ENCODE measurements at regions not wholly inside any gene's neighbourhood (a gene's known extent, or its start where the extent isn't known, plus 50 kb on each side); places are given as distances from the start of the nearest gene placed in this dataset.
A peak's percentile ranks its signal among the peaks of the same experiment; 100 is the strongest.
"Not testable (repeated sequence)": the region's sequence is repeated elsewhere in the genome, so short reads cannot be mapped to it uniquely, and the experiment has no call there.

DNA sequence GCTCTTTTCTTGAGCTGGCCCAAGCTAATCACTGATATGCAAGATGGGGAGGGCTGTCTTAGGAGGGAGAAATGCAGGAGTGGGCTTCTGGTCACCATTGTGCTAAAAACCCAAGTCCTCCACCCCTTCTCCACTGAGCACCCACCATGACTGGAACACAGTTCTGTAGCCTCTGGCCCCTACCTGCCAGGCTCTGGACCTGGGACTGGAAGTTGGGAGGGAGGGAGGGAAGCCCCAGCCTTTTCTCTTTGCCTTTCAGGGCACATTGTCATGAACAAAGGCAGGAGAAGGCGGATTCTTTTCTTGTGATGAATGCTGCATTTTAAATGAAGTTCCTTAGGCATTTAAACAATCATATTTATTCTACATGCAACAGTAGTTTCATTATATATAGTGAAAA, 559.1 kb upstream of the TRPC7 start:
- DNase-seq (ENCODE audit: low read depth) = no peak

- no peak for DNase-seq (ENCODE audit: low read depth)
Measured at GRCh38 chr5:136910625-136911024, 545.3 kb upstream of the TRPC7 start.

- no peak for DNase-seq (ENCODE audit: low read depth)
Measured at GRCh38 chr5:136909906-136910305, 544.6 kb upstream of the TRPC7 start.

- DNase-seq (ENCODE audit: low read depth) = no peak
Measured at GRCh38 chr5:136907371-136907770, 542.0 kb upstream of the TRPC7 start.

DNA sequence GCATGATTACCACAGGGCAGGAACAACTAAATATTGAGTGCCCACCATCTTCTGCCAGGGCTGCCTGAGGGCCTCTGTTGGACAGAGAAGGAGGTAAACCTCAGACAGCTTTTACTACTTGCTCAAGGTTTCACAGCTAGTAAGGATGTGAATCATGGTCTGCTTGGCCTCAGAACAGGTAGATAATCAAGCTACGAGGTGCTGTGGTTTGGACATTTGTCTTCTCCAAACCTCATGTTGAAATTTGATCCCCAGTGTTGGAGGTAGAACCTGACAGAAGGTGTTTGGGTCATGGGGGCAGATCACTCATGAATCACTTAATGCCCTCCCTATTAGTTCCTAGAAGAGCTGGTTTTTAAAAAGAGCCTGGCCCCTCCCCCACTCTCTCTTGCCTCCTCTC, 541.2 kb upstream of the TRPC7 start:
- no peak for DNase-seq (ENCODE audit: low read depth)

DNA sequence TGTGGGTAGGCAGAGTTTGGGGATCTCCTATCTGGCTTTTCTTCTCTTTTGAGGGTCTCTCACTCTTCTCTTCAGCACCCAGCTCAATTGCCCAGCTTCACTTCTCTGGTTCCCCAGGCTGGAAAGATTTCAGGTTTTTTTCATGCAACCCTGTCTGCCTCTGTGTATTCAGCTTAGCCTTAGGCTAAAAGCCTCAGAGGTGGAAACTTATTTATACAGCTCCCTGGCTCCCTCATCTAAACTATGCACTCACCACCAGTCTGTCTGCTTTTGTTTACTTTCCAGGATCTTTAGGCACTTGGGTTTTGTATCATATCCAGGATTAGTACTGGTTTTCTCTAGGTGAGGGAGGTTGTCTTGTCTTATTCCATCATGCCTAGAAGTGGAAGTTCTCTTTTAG, 540.2 kb upstream of the TRPC7 start:
- no peak for DNase-seq (ENCODE audit: low read depth)

- DNase-seq (ENCODE audit: low read depth) = no peak
Measured at GRCh38 chr5:136894070-136894469, 528.7 kb upstream of the TRPC7 start.

DNA sequence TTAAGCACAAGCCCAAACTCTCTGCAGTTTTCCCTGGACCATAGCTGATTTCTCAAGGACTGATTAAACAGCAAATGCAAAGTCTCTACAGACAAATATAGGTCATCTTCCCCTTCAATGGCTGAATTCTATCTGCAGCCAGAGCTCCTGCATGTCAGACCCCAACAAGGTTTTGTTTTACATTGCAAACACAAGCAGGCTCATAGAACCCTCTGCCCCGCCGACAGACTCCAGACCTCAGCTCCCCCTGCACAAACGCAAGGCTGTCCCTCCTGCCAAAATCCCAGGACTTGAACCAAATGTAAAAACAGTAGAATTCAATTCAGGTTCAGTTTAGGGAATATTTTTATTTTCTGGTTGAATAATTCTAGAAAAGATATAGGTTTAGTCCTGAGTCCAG, 526.7 kb upstream of the TRPC7 start:
- no peak for DNase-seq (ENCODE audit: low read depth)

- no peak for DNase-seq (ENCODE audit: low read depth)
Measured at GRCh38 chr5:136891175-136891972, 526.0 kb upstream of the TRPC7 start.

- no peak for DNase-seq (ENCODE audit: low read depth)
Measured at GRCh38 chr5:136890431-136891148, 525.2 kb upstream of the TRPC7 start.

- DNase-seq (ENCODE audit: low read depth) = no peak
Measured at GRCh38 chr5:136886608-136887007, 521.3 kb upstream of the TRPC7 start.

GRCh38 chr5:136864960-136865359, 499.6 kb upstream of the TRPC7 start:
- DNase-seq (ENCODE audit: low read depth) = no peak

GRCh38 chr5:136856648-136857047, 491.3 kb upstream of the TRPC7 start:
- no peak for DNase-seq (ENCODE audit: low read depth)

GRCh38 chr5:136853971-136854370, 488.6 kb upstream of the TRPC7 start:
- DNase-seq (ENCODE audit: low read depth) = no peak

GRCh38 chr5:136840601-136841000, 475.3 kb upstream of the TRPC7 start:
- no peak for DNase-seq (ENCODE audit: low read depth)

DNA sequence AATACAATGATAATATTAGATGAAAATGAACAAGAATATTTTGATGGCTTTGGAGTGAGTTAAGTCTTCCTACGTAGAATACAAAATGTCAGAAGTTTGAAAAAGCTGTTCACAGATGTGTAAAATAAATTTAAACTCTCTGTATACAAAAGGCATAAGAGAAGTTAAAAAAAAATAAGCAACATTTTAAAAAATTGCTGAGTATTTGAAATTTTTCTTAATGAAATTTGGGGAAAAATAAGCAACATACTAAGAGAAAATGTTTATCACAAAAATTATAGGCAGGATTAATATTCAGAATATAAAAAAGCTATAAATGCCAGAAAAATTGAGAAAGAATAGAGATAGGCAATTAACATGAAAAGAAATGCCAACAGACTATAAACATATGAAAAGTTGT, 470.7 kb upstream of the TRPC7 start:
- no peak for DNase-seq (ENCODE audit: low read depth)

DNA sequence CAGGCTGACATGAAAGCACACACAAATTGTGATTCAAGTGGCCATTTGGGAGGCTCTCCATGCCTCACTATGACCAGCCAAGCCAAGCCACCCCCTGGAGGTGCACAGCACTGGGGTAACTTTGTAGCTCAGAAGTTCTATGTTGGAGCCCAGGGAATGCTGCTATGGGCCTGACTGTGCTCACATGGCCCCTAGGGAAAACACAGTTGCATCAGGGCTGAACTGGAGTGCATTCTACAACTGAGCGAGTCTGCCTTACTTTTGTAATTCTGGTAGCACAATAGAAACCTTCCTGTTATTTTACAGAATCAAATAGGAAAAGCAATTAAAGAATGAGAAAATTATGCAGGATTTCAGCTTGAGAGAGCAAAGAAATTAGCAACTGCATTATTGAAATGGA, 455.5 kb upstream of the TRPC7 start:
- no peak for DNase-seq (ENCODE audit: low read depth)

DNA sequence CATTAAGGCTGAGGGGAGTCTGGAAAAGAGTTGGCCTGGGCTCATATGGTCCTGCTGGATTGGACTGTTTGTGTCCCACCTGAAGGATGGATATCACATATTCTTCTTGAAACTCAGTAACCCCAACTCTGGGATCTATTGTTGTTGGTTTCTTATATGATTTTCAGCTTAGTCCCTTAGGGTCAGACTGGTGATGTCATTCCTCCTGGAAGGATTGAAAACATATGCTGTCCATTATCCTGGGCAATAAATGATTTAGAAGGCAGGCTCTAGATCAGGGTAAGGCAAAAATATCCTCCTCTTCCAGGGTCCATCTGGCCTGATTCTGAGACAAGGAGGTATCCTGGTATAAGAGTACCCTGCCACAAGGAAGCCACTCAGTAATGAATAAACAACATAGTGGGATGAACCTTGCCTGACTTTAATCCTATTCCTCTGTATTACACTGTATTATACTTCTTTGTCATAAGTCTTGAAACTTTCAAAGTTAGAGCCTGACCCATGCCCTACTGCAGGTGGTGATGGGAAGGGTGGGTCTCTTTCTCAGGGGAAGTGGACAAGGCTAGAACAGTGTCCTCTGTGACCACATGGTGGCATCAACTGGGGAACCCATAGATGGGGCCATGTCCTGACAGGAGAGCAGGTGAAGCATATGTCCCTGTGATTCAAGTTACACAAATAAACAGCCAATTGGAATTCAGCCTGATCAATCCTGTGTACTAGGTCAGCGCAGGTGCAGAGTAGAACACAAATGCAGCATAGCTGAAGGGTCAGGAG, 454.4 kb upstream of the TRPC7 start:
- DNase-seq (ENCODE audit: low read depth) = no peak

DNA sequence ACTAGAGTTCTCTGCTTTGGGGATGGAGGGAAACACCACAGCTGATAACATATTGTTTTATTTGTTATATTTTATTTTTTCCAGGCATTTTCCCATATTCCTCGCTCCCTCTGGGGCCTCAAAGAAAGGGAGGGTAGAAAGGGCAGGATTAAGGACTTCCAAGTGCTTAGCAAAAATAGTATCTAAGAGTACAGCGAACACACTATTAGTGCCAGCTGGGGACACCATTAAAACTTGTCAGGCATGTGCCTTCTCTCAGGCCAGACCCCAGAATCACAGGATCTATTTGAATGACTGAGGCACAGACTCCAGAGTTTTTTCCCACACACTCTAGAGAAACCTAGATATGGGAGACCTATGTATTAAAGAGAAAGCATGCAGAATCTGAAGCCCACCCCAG, 451.0 kb upstream of the TRPC7 start:
- no peak for DNase-seq (ENCODE audit: low read depth)

DNA sequence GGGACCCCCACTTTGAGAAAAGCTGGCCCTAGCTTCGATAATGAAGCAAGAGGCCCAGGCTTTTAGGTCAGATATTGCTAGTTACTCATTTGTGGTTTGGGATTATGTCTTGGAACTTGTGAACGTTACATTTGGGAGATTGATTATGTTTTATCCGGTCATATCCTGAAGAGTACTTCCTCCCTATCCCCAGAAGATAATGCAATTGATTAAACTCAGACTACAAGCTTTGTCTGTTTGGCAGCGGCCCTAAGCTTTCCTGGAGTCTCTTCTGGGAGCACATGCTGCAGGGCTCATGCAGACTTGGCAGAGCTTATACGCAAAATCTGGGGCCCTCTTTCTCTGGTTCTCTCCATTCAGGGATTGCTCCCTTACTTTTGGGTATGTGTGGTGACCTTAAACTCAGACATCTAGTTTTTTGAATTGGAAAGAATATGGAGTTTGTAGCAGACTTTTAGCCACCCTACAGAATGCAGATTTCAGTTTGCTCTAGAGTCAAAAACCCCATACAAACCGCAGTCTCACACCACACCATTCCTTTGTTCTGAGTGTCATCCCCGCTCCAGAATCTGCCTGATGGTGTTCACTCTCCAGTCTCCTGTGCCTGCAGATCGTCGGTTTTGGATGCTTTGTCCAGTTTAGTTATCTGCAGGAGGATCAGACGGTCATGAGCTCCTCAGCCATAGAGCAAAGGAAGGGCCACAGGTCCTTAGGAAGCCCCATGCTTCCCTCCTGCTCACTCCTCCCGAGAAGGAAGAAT, 449.5 kb upstream of the TRPC7 start:
- DNase-seq (ENCODE audit: low read depth) = no peak

GRCh38 chr5:136812270-136812669, 446.9 kb upstream of the TRPC7 start:
- not testable (repeated sequence) for DNase-seq (ENCODE audit: low read depth)

GRCh38 chr5:136811551-136811950, 446.2 kb upstream of the TRPC7 start:
- peak; percentile 54 for DNase-seq (ENCODE audit: low read depth)
